WTC11 (cell line): ENCODE measurements at regions not wholly inside any gene's neighbourhood (a gene's known extent, or its start where the extent isn't known, plus 50 kb on each side); places are given as distances from the start of the nearest gene placed in this dataset.

ENCODE experiments used
- CTCF ChIP-seq: fragments of 200-600 bp; IDR thresholded peaks from 2 replicates; pipeline ENCODE4 v1.8.0; 2022; ENCODE audit warnings: antibody characterized with exemption
- FOXP4 ChIP-seq: sonication (generic); formaldehyde crosslinking; IDR thresholded peaks from 2 replicates; pipeline ENCODE4 v1.8.0; 2022; ENCODE audit warnings: mild to moderate bottlenecking, missing genetic modification reagents
- GABPB1 ChIP-seq: sonication (generic); formaldehyde crosslinking; IDR thresholded peaks from 2 replicates; pipeline ENCODE4 v1.8.1; 2023; ENCODE audit warnings: mild to moderate bottlenecking, missing genetic modification reagents
- MYBL2 ChIP-seq: sonication (generic); formaldehyde crosslinking; IDR thresholded peaks from 2 replicates; pipeline ENCODE4 v1.8.1; 2023; ENCODE audit warnings: mild to moderate bottlenecking, moderate library complexity, missing genetic modification reagents
- NR3C1 ChIP-seq: sonication (generic); formaldehyde crosslinking; conservative IDR thresholded peaks from 2 replicates; pipeline ENCODE4 v1.8.1; 2023; ENCODE audit warnings: low read depth, mild to moderate bottlenecking, missing genetic modification reagents
- RELA ChIP-seq: sonication (generic); formaldehyde crosslinking; IDR thresholded peaks from 2 replicates; pipeline ENCODE4 v1.8.1; 2022; ENCODE audit warnings: missing genetic modification reagents, mild to moderate bottlenecking, borderline replicate concordance
- SP1 ChIP-seq: sonication (generic); formaldehyde crosslinking; conservative IDR thresholded peaks from 2 replicates; pipeline ENCODE4 v1.8.1; 2022; ENCODE audit warnings: missing genetic modification reagents
- TEAD1 ChIP-seq: sonication (generic); formaldehyde crosslinking; IDR thresholded peaks from 2 replicates; pipeline ENCODE4 v1.8.0; 2022; ENCODE audit warnings: mild to moderate bottlenecking, missing genetic modification reagents
- USF1 ChIP-seq: sonication (generic); formaldehyde crosslinking; IDR thresholded peaks from 2 replicates; pipeline ENCODE4 v1.8.0; 2022; ENCODE audit warnings: mild to moderate bottlenecking, missing genetic modification reagents
- USF2 ChIP-seq: sonication (generic); formaldehyde crosslinking; IDR thresholded peaks from 2 replicates; pipeline ENCODE4 v1.8.1; 2023; ENCODE audit warnings: mild to moderate bottlenecking, missing genetic modification reagents, moderate library complexity
- ZNF138 ChIP-seq: sonication (generic); formaldehyde crosslinking; conservative IDR thresholded peaks from 2 replicates; pipeline ENCODE4 v1.8.1; 2022; ENCODE audit warnings: mild to moderate bottlenecking, moderate library complexity, missing genetic modification reagents
- ZNF317 ChIP-seq: sonication (generic); formaldehyde crosslinking; IDR thresholded peaks from 2 replicates; pipeline ENCODE4 v1.8.1; 2023; ENCODE audit warnings: low read depth, mild to moderate bottlenecking, moderate library complexity, missing genetic modification reagents, borderline replicate concordance
- ZSCAN18 ChIP-seq: fragments of 250-450 bp; sonication (Bioruptor Pico); IDR thresholded peaks from 2 replicates; pipeline ENCODE4 v2.1.2; 2022; ENCODE audit warnings: mild to moderate bottlenecking, moderate library complexity

- TF ChIP-seq GABPB1 (CRISPR knock-in tag) (no peak), ZNF138 (CRISPR knock-in tag) (no peak), TEAD1 (CRISPR knock-in tag) (no peak), SP1 (no peak), USF2 (CRISPR knock-in tag) (no peak), ZSCAN18 (CRISPR knock-in tag) (no peak), CTCF (no peak), MYBL2 (CRISPR knock-in tag) (no peak), ZNF317 (CRISPR knock-in tag) (no peak), FOXP4 (no peak), RELA (no peak), USF1 (CRISPR knock-in tag) (no peak), NR3C1 (CRISPR knock-in tag) (no peak)
Observed at GRCh38 chr10:93160140-93160539, 86.4 kb downstream of the CYP26A1 start.
